OCI-LY7 (cell line): ENCODE measurements at regions not wholly inside any gene's neighbourhood (a gene's known extent, or its start where the extent isn't known, plus 50 kb on each side); places are given as distances from the start of the nearest gene placed in this dataset.

Experiments
- BruUV-seq: library from RNA; stranded (reverse); fragments of 400-500 nt; replicated peaks from 2 replicates; lab custom pipeline; 2021; lab: Mats Ljungman, UMichigan
- CTCF ChIA-PET: fragments of 300-600 bp; sonication (Branson Sonifier 250); formaldehyde crosslinking; loops from one replicate; lab custom pipeline; 2022; ENCODE audit warnings: antibody characterized with exemption; ENCODE audit not compliant: unreplicated experiment; lab: Charles Lee
- POLR2A ChIA-PET: fragments of 300-600 bp; sonication (Branson Sonifier 250); formaldehyde crosslinking; loops from one replicate; lab custom pipeline; 2022; ENCODE audit warnings: antibody characterized with exemption; lab: Charles Lee
- DNase-seq: peaks from one replicate; pipeline ENCODE4 v3.0.0-alpha.2; 2015; ENCODE audit warnings: low spot score
- H2AFZ ChIP-seq: fragments of 200-600 bp; sonication (generic), shearing (Covaris generic); 2 replicates; pipeline ENCODE4 v1.6.1; 2014; ENCODE audit warnings: mild to moderate bottlenecking, antibody characterized with exemption, low read length, moderate library complexity
- H3K27ac ChIP-seq: fragments of 200-600 bp; sonication (generic); 2 replicates; pipeline ENCODE4 v1.5.1; 2014; ENCODE audit warnings: mixed run types, low read depth, mild to moderate bottlenecking, moderate library complexity, low read length, inconsistent platforms; ENCODE audit not compliant: poor library complexity, severe bottlenecking
- H3K36me3 ChIP-seq: fragments of 200-600 bp; sonication (generic); 2 replicates; pipeline ENCODE4 v1.6.1; 2014; ENCODE audit warnings: mild to moderate bottlenecking, antibody characterized with exemption, low read length, moderate library complexity, mixed read lengths; ENCODE audit not compliant: insufficient read depth
- H3K4me1 ChIP-seq: fragments of 200-600 bp; sonication (generic); 2 replicates; pipeline ENCODE4 v1.5.1; 2014; ENCODE audit warnings: mild to moderate bottlenecking, low read length; ENCODE audit not compliant: insufficient read depth, poor library complexity, severe bottlenecking
- H3K4me2 ChIP-seq: fragments of 200-600 bp; sonication (generic); 2 replicates; pipeline ENCODE4 v1.6.1; 2014; ENCODE audit warnings: mild to moderate bottlenecking, low read length
- H3K4me3 ChIP-seq: fragments of 200-600 bp; sonication (generic); 2 replicates; pipeline ENCODE4 v1.5.1; 2014; ENCODE audit warnings: mild to moderate bottlenecking, low read depth, low read length; ENCODE audit not compliant: poor library complexity, severe bottlenecking
- H3K79me2 ChIP-seq: fragments of 200-600 bp; sonication (generic); 2 replicates; pipeline ENCODE4 v1.6.1; 2016; ENCODE audit warnings: low read depth, mild to moderate bottlenecking, low read length, moderate library complexity, mixed read lengths; ENCODE audit not compliant: insufficient read depth
- H3K9me2 ChIP-seq: fragments of 200-600 bp; sonication (generic); 2 replicates; pipeline ENCODE4 v1.6.1; 2016; ENCODE audit warnings: mild to moderate bottlenecking, low read length, mixed read lengths; ENCODE audit not compliant: insufficient read depth
- H3K9me3 ChIP-seq: fragments of 200-600 bp; sonication (generic); 2 replicates; pipeline ENCODE4 v1.6.1; 2014; ENCODE audit warnings: mild to moderate bottlenecking, mixed run types, low read length, mixed read lengths
- H4K20me1 ChIP-seq: fragments of 200-600 bp; sonication (generic); 2 replicates; pipeline ENCODE4 v1.6.1; 2014; ENCODE audit warnings: mild to moderate bottlenecking, antibody characterized with exemption, low read length, moderate library complexity, mixed read lengths; ENCODE audit not compliant: insufficient read depth
- EZH2phosphoT487 ChIP-seq: fragments of 200-600 bp; sonication (generic); IDR thresholded peaks from 2 replicates; pipeline ENCODE4 v1.6.1; 2018; ENCODE audit warnings: low read depth, borderline replicate concordance, mild to moderate bottlenecking, mixed run types, antibody characterized with exemption, low read length, moderate library complexity, mixed read lengths
- intact Hi-C: fragments of 100-400 bp; cut with micrococcal nuclease; formaldehyde crosslinking; loops from one replicate; pipeline ENCODE4 v1.10.0; 2022; ENCODE audit not compliant: unreplicated experiment
- TF ChIP-seq, protein P1 (sequence below): fragments of 200-600 bp; sonication (generic); conservative IDR thresholded peaks from 2 replicates; pipeline ENCODE4 v1.5.1; 2014; ENCODE audit warnings: mild to moderate bottlenecking, antibody characterized with exemption, low read length, moderate library complexity, mixed read lengths

- H3K36me3 ChIP-seq, result no peaks in the 10 kb centered on the region
- no peak overlapping the region for H3K27ac ChIP-seq
- H3K79me2 ChIP-seq, result no peaks in the 10 kb centered on the region
- H3K4me1 ChIP-seq, result peaks cover 26% of the 10 kb centered on the region
- H3K4me2 ChIP-seq, result no peak overlapping the region
- BruUV-seq, result no TSS peak
- no peaks in the 10 kb centered on the region for H3K9me2 ChIP-seq
- no peak for DNase-seq
- no peak overlapping the region for H3K4me3 ChIP-seq
- intact Hi-C loops, result no loop called here
- TF ChIP-seq, protein P1, sequence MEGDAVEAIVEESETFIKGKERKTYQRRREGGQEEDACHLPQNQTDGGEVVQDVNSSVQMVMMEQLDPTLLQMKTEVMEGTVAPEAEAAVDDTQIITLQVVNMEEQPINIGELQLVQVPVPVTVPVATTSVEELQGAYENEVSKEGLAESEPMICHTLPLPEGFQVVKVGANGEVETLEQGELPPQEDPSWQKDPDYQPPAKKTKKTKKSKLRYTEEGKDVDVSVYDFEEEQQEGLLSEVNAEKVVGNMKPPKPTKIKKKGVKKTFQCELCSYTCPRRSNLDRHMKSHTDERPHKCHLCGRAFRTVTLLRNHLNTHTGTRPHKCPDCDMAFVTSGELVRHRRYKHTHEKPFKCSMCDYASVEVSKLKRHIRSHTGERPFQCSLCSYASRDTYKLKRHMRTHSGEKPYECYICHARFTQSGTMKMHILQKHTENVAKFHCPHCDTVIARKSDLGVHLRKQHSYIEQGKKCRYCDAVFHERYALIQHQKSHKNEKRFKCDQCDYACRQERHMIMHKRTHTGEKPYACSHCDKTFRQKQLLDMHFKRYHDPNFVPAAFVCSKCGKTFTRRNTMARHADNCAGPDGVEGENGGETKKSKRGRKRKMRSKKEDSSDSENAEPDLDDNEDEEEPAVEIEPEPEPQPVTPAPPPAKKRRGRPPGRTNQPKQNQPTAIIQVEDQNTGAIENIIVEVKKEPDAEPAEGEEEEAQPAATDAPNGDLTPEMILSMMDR, result no peak
- TF ChIP-seq EZH2phosphoT487, result no peak
- no peaks in the 10 kb centered on the region for H4K20me1 ChIP-seq
- ChIA-PET CTCF (no interaction called here), POLR2A (no interaction called here)
- no peak overlapping the region for H2AFZ ChIP-seq
- H3K9me3 ChIP-seq, result no peaks in the 10 kb centered on the region
Observed at GRCh38 chr3:72308641-72309040, 523.7 kb upstream of the PROK2 start.

GRCh38 chr3:72307438-72308115 lies 522.6 kb upstream of the PROK2 start:
- TF ChIP-seq, protein P1, result no peak
- no peak for TF ChIP-seq EZH2phosphoT487
- no peak overlapping the region for H2AFZ ChIP-seq
- H3K9me2 ChIP-seq, result no peaks in the 10 kb centered on the region
- no TSS peak for BruUV-seq
- DNase-seq, result no peak
- no peaks in the 10 kb centered on the region for H3K79me2 ChIP-seq
- POLR2A ChIA-PET, result interaction anchor here (0.9 to 2.4 kb wide), 3 partner anchors 9 to 45 kb away, joined by 3 to 13 read pairs (median 4); no protein-coding TSS in a partner anchor
- no peak overlapping the region for H3K4me3 ChIP-seq
- no peak overlapping the region for H3K4me2 ChIP-seq
- H3K36me3 ChIP-seq, result no peaks in the 10 kb centered on the region
- H3K27ac ChIP-seq, result no peak overlapping the region
- intact Hi-C loops, result no loop called here
- H3K4me1 ChIP-seq, result peaks cover 26% of the 10 kb centered on the region
- H4K20me1 ChIP-seq, result no peaks in the 10 kb centered on the region
- CTCF ChIA-PET, result no interaction called here
- H3K9me3 ChIP-seq, result no peaks in the 10 kb centered on the region

GRCh38 chr3:72306800-72307341 lies 521.9 kb upstream of the PROK2 start:
- BruUV-seq, result no TSS peak
- ChIA-PET CTCF (no interaction called here), POLR2A (interaction anchor here (0.7 to 2.4 kb wide), 4 partner anchors 9 to 44 kb away, joined by 3 to 13 read pairs (median 4); no protein-coding TSS in a partner anchor)

More at GRCh38 chr3:72306800-72307341, 521.9 kb upstream of the PROK2 start:
- no peak overlapping the region for H3K27ac ChIP-seq
- no peak overlapping the region for H3K4me3 ChIP-seq
- H3K4me1 ChIP-seq, result peaks cover 26% of the 10 kb centered on the region
- no peak for DNase-seq
- no peaks in the 10 kb centered on the region for H3K9me2 ChIP-seq
- no peaks in the 10 kb centered on the region for H3K9me3 ChIP-seq
- no peaks in the 10 kb centered on the region for H4K20me1 ChIP-seq
- no peak for TF ChIP-seq EZH2phosphoT487
- TF ChIP-seq, protein P1, result no peak
- H3K79me2 ChIP-seq, result no peaks in the 10 kb centered on the region
- intact Hi-C loops, result no loop called here
- H2AFZ ChIP-seq, result no peak overlapping the region
- H3K36me3 ChIP-seq, result no peaks in the 10 kb centered on the region
- no peak overlapping the region for H3K4me2 ChIP-seq
